ENCODE measurements at regions not wholly inside any gene's neighbourhood (a gene's known extent, or its start where the extent isn't known, plus 50 kb on each side); places are given as distances from the start of the nearest gene placed in this dataset.

DNA sequence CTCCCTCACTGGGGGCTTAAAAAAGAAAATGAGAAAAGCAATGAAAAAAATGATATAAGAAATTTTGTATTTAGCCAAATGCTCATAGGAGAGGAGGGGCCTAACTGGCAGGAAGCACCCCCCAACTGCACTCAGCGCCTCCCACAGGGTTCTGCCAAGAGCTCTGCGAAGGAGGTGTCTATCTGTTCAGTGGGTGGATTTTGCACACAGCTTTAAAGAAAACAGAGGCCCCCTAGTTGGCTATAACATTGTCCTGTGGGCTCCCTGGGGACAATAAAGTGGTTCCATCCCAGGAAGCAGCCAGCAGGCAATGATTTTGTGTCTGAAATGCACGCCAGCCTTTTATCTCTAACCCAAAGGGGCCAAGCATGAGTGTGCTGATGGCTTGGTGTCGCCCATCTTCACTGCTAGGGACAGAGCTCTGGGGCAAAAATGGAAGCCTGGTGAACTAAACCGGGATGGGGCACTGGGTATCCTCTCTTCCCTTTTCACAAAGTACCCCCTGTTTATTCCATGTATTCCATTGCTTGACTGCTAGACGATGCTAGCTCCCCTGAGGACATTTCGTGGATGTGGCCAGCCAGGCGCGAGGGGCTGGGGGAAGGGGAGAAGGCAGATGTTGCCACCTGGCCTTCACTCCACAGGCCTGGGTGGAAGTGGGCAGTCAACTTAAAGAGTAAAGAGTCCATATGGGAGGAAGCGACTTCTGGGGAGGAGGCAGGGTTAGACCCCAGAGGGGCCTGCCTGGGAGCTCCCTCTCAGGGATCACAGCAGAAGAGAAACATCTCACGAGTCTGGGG, 205.7 kb downstream of the CYP26B1 start (continued):
- TF ChIP-seq POLR2AphosphoS5 (IDR thresholded peaks at IDR 0.05; ENCODE audit: low read length) (no peak), SPI1 (IDR thresholded peaks at IDR 0.05; ENCODE audit: borderline replicate concordance, insufficient read depth, low read depth, low read length) (no peak), ZNF24 (IDR thresholded peaks at IDR 0.05) (no peak), FOXK2 (IDR thresholded peaks at IDR 0.05) (no peak)

DNA sequence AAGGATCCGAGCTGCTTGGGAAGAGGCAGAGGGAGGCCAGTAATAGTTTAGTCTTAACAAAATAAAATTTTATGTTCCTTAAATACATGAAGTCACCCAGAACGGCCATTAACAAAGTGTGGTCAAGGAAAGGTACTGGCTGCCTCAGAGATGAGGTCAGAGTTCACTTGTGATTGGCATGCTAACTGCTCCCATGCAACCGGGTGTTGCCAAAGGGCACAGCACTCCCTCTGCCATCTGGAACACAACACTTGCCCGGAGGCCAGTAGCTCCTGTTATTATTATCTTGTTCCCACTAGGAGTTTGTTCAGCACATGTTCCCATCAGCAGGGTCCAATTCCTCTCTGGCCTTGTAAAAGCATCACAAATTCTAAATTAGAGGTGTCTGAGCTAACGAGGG, 207.0 kb downstream of the CYP26B1 start:
- FAIRE-seq (no peak), DNase-seq (ENCODE audit: low read depth, low spot score) (no peak), ATAC-seq (no peak)
- ChIA-PET CTCF (interaction anchor here (1.9 kb wide), 1 partner anchor 17 kb away, joined by 10 read pairs; no protein-coding TSS in a partner anchor), SMC1A (ENCODE audit: uncharacterized antibody, unreplicated experiment) (no interaction called here), POLR2A (no interaction called here), RAD21 (ENCODE audit: unreplicated experiment) (no interaction called here)
- Histone ChIP-seq H3K4me3 (no peak overlapping the region), H4K20me1 (ENCODE audit: control insufficient read depth, insufficient read depth) (no peaks in the 10 kb centered on the region), H3K27ac (ENCODE audit: control insufficient read depth, insufficient read depth) (no peak overlapping the region), H3K79me2 (ENCODE audit: control insufficient read depth, insufficient read depth, low read length) (no peaks in the 10 kb centered on the region), H3K4me1 (ENCODE audit: control insufficient read depth, insufficient read depth, low read length) (no peaks in the 10 kb centered on the region), H2AFZ (ENCODE audit: control insufficient read depth, low read depth, low read length) (no peak overlapping the region), H3K27me3 (replicated peaks in 1 of 2; ENCODE audit: control insufficient read depth in 2 of 2, insufficient read depth in 2 of 2, low read length in 1 of 2) (no peaks in the 10 kb centered on the region; a peak in 2 of 4 replicates), H3K36me3 (ENCODE audit: control insufficient read depth in 2 of 2, insufficient read depth in 2 of 2, low read length in 1 of 2) (no peaks in the 10 kb centered on the region), H3K4me2 (ENCODE audit: control insufficient read depth, insufficient read depth) (no peak overlapping the region), H3K9me3 (replicated peaks; ENCODE audit: control insufficient read depth, insufficient read depth, low read length) (no peaks in the 10 kb centered on the region), H3K9ac (ENCODE audit: control insufficient read depth, insufficient read depth, low read length) (no peak overlapping the region)
- intact Hi-C loops (cut with micrococcal nuclease; ENCODE audit: unreplicated experiment): no loop called here
- 16% methylated on average over 5 of the region's 5 CpGs for WGBS (ENCODE audit: insufficient coverage, insufficient replicate concordance, low lambda C conversion rate, missing lambda C conversion rate)
- in situ Hi-C loops (cut with MboI): no loop called here
- no TSS peak for BruUV-seq (replicated peaks)
- no peak for TF ChIP-seq MEF2A (IDR thresholded peaks at IDR 0.05; ENCODE audit: insufficient read depth, low read depth, low read length)
- no peak for TF ChIP-seq CHD1 (IDR thresholded peaks at IDR 0.05; ENCODE audit: low read depth, low read length)
- TF ChIP-seq FOXK2 (IDR thresholded peaks at IDR 0.05): no peak
- TF ChIP-seq RAD51 (IDR thresholded peaks at IDR 0.05): no peak
- no peak for TF ChIP-seq TCF7 (IDR thresholded peaks at IDR 0.05; ENCODE audit: borderline replicate concordance)
- TF ChIP-seq WRNIP1 (IDR thresholded peaks at IDR 0.05; ENCODE audit: borderline replicate concordance, low read depth, low read length): no peak
- no peak for TF ChIP-seq SREBF1 (IDR thresholded peaks at IDR 0.05; ENCODE audit: low read length)

All from GM12878 (cell line).